Chondrocyte (in vitro differentiated cells): ENCODE measurements at regions not wholly inside any gene's neighbourhood (a gene's known extent, or its start where the extent isn't known, plus 50 kb on each side); places are given as distances from the start of the nearest gene placed in this dataset.

Source experiments
- DNase-seq: peaks from one replicate; pipeline ENCODE4 v3.0.0; 2021; ENCODE audit warnings: mixed read lengths, low spot score
- H3K27ac Mint-ChIP-seq: one replicate; pipeline ENCODE4 v1.8.0; 2021; ENCODE audit warnings: mild to moderate bottlenecking, moderate library complexity, mixed read lengths; ENCODE audit not compliant: unreplicated experiment
- H3K27me3 Mint-ChIP-seq: 2 replicates; pipeline ENCODE4 v1.8.0; 2021; ENCODE audit warnings: low read depth, mixed read lengths
- H3K36me3 Mint-ChIP-seq: 2 replicates; pipeline ENCODE4 v1.8.0; 2021; ENCODE audit warnings: low read depth, mixed read lengths
- H3K4me1 Mint-ChIP-seq: 2 replicates; pipeline ENCODE4 v1.8.0; 2021; ENCODE audit warnings: low read depth, mild to moderate bottlenecking, mixed read lengths
- H3K4me3 Mint-ChIP-seq: one replicate; pipeline ENCODE4 v1.8.0; 2021; ENCODE audit warnings: mild to moderate bottlenecking, moderate library complexity, mixed read lengths; ENCODE audit not compliant: unreplicated experiment
- H3K9me3 Mint-ChIP-seq: 2 replicates; pipeline ENCODE4 v1.8.0; 2021; ENCODE audit warnings: low read depth, mixed read lengths
- CTCF ChIP-seq: fragments of 200-600 bp; sonication (generic); IDR thresholded peaks from 2 replicates; pipeline ENCODE4 v1.5.0; 2021; ENCODE audit warnings: antibody characterized with exemption, mild to moderate bottlenecking, moderate library complexity

- Mint-ChIP-seq H3K4me3 (no peak overlapping the region), H3K36me3 (peaks cover under 1% of the 10 kb centered on the region), H3K27me3 (peaks cover 6% of the 10 kb centered on the region), H3K4me1 (no peaks in the 10 kb centered on the region), H3K27ac (no peak overlapping the region), H3K9me3 (no peaks in the 10 kb centered on the region)
- TF ChIP-seq CTCF = no peak
- DNase-seq = peak; percentile 58
Measured at GRCh38 chr2:10210336-10210735, 87.8 kb downstream of the RRM2 start.

DNA sequence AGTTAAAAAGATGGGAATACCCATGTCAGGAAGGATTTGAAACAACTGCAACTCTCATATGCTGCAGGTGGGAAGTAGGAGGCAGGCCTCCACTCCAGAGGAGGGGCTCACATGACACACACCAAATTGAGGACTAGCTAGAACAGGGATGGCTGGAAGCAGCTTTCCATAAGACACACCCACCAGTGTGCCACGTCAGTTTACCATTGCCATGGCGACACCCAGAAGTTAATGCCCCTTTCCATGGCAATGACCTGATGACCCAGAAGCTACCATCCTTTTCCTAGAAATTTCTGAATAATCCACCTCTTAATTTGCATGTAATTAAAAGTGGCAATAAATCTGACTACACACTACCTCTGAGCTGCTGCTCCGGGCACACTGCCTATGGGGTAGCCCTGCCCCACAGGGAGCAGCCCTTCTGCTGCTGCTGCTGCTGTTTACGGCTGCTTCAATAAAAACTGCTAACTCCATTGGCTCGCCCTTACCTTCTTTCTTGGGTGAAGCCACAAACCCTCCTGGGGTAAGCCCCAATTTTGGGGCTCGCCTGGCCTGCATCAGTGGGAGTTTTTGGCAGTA is 89.4 kb downstream of the RRM2 start:
- Mint-ChIP-seq H3K4me3 (no peak overlapping the region), H3K4me1 (peaks cover 1% of the 10 kb centered on the region), H3K27ac (no peak overlapping the region), H3K36me3 (no peaks in the 10 kb centered on the region), H3K9me3 (no peaks in the 10 kb centered on the region), H3K27me3 (peaks cover 5% of the 10 kb centered on the region)
- DNase-seq = no peak
- no peak for TF ChIP-seq CTCF

GRCh38 chr2:10212827-10213226 is 89.9 kb upstream of the HPCAL1 start:
- Mint-ChIP-seq H3K27ac (no peak overlapping the region), H3K4me1 (peaks cover 3% of the 10 kb centered on the region), H3K27me3 (peaks cover 2% of the 10 kb centered on the region), H3K36me3 (no peaks in the 10 kb centered on the region), H3K9me3 (no peaks in the 10 kb centered on the region), H3K4me3 (no peak overlapping the region)
- no peak for DNase-seq
- TF ChIP-seq CTCF = no peak

DNA sequence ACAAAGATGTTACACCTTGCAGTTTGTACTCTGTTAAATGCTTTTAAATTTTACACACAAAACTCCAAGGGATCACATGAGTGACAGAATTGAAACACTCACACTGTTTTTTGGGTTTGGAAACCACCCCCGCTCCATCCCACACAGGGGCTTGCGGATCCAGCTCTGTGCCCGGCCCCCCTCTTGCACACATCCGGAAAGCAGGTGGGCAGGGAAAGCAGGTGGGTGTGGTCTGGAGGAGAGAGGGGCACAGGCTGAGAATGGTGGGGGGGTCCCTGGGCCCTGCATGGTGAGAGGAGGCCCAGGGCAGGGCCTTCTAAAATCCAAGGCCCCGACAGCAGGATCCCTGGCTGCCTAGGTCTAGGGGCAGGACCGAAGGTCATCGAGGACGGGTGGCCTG is 88.5 kb upstream of the HPCAL1 start:
- no peak overlapping the region for H3K4me3 Mint-ChIP-seq
- peak; percentile 77 for DNase-seq
- H3K36me3 Mint-ChIP-seq = no peaks in the 10 kb centered on the region
- no peaks in the 10 kb centered on the region for H3K27me3 Mint-ChIP-seq
- TF ChIP-seq CTCF = no peak
- H3K27ac Mint-ChIP-seq = no peak overlapping the region
- no peaks in the 10 kb centered on the region for H3K9me3 Mint-ChIP-seq
- peaks cover 3% of the 10 kb centered on the region for H3K4me1 Mint-ChIP-seq

GRCh38 chr2:10215393-10215935 is 87.2 kb upstream of the HPCAL1 start:
- no peaks in the 10 kb centered on the region for H3K36me3 Mint-ChIP-seq
- DNase-seq = no peak
- TF ChIP-seq CTCF = no peak
- no peaks in the 10 kb centered on the region for H3K9me3 Mint-ChIP-seq
- H3K4me3 Mint-ChIP-seq = no peak overlapping the region
- H3K4me1 Mint-ChIP-seq = peaks cover 3% of the 10 kb centered on the region
- peaks cover 2% of the 10 kb centered on the region for H3K27me3 Mint-ChIP-seq
- no peak overlapping the region for H3K27ac Mint-ChIP-seq
